DND-41 (cell line): ENCODE measurements at regions not wholly inside any gene's neighbourhood (a gene's known extent, or its start where the extent isn't known, plus 50 kb on each side); places are given as distances from the start of the nearest gene placed in this dataset.

Experiments
- CTCF ChIP-seq: IDR thresholded peaks from 2 replicates; pipeline ENCODE4 v1.5.1; 2012; ENCODE audit warnings: borderline replicate concordance, low read length, moderate library complexity, mild to moderate bottlenecking; ENCODE audit not compliant: poor library complexity, severe bottlenecking; ENCODE audit errors: extremely low read depth
- EZH2 ChIP-seq: IDR thresholded peaks from 3 replicates; pipeline ENCODE4 v1.6.1; 2012; ENCODE audit warnings: borderline replicate concordance, low read depth, mild to moderate bottlenecking, moderate library complexity, low read length, inconsistent platforms; ENCODE audit not compliant: severe bottlenecking

- no peak for TF ChIP-seq CTCF
- TF ChIP-seq EZH2 = no peak
Measured at GRCh38 chr16:51509336-51509735, 358.3 kb upstream of the SALL1 start.
